PC-3 (cell line): ENCODE measurements at regions not wholly inside any gene's neighbourhood (a gene's known extent, or its start where the extent isn't known, plus 50 kb on each side); places are given as distances from the start of the nearest gene placed in this dataset.

ENCODE experiments used
- CTCF ChIP-seq: fragments of 300-600 bp; sonication (generic); conservative IDR thresholded peaks from 2 replicates; pipeline ENCODE4 v1.5.1; 2017; ENCODE audit warnings: antibody characterized with exemption, low read depth, mild to moderate bottlenecking, low read length
- EZH2 ChIP-seq: fragments of 300-600 bp; sonication (generic); IDR thresholded peaks from one replicate; pipeline ENCODE4 v1.6.1; 2017; ENCODE audit warnings: antibody characterized with exemption, mild to moderate bottlenecking, low read length; ENCODE audit not compliant: unreplicated experiment
- EZH2phosphoT487 ChIP-seq: fragments of 300-600 bp; sonication (generic); IDR thresholded peaks from 2 replicates; pipeline ENCODE4 v1.6.1; 2018; ENCODE audit warnings: mild to moderate bottlenecking, antibody characterized with exemption, low read length, borderline replicate concordance

GRCh38 chr6:95352064-95352795 is 225.1 kb upstream of the MANEA start:
- TF ChIP-seq CTCF (0 out of 2 replicates have a peak, but pooled peaks have one; percentile 26), EZH2 (no peak), EZH2phosphoT487 (no peak)
